BE2C (cell line): ENCODE measurements at regions not wholly inside any gene's neighbourhood (a gene's known extent, or its start where the extent isn't known, plus 50 kb on each side); places are given as distances from the start of the nearest gene placed in this dataset.

Experiments used
- DNase-seq: peaks from one replicate; pipeline ENCODE4 v3.0.0-alpha.2; 2020
- H3K27me3 ChIP-seq: fragments of 250-450 bp; sonication (Bioruptor Pico); 2 replicates; pipeline ENCODE4 v1.5.1; 2020; ENCODE audit warnings: mild to moderate bottlenecking
- H3K36me3 ChIP-seq: fragments of 250-450 bp; sonication (Bioruptor Pico); 2 replicates; pipeline ENCODE4 v1.5.1; 2020; ENCODE audit warnings: mild to moderate bottlenecking
- H3K4me1 ChIP-seq: fragments of 250-450 bp; sonication (Bioruptor Pico); 2 replicates; pipeline ENCODE4 v1.5.1; 2020
- H3K4me3 ChIP-seq: 2 replicates; pipeline ENCODE4 v1.5.1; 2011; ENCODE audit warnings: low read depth, low read length
- H3K9me3 ChIP-seq: fragments of 250-450 bp; sonication (Bioruptor Pico); 2 replicates; pipeline ENCODE4 v1.5.1; 2020
- CTCF ChIP-seq: IDR thresholded peaks from 2 replicates; pipeline ENCODE4 v1.5.1; 2012; ENCODE audit warnings: mild to moderate bottlenecking, low read depth, low read length

GRCh38 chr9:107148216-107148615, 134.9 kb upstream of the RAD23B start:
- H3K36me3 ChIP-seq = no peaks in the 10 kb centered on the region

GRCh38 chr9:107149756-107150155, 133.3 kb upstream of the RAD23B start:
- Histone ChIP-seq H3K27me3 (no peaks in the 10 kb centered on the region), H3K9me3 (no peaks in the 10 kb centered on the region), H3K36me3 (no peaks in the 10 kb centered on the region), H3K4me1 (peaks cover 5% of the 10 kb centered on the region; the same call in 1 of the 2 replicates), H3K4me3 (no peak overlapping the region)
- no peak for DNase-seq
- no peak for TF ChIP-seq CTCF

More at GRCh38 chr9:107148216-107148615, 134.9 kb upstream of the RAD23B start:
- DNase-seq = no peak
- H3K4me3 ChIP-seq = no peak overlapping the region
- H3K9me3 ChIP-seq = no peaks in the 10 kb centered on the region
- no peak for TF ChIP-seq CTCF
- H3K4me1 ChIP-seq = peaks cover 12% of the 10 kb centered on the region
- H3K27me3 ChIP-seq = no peaks in the 10 kb centered on the region

- no peaks in the 10 kb centered on the region for H3K4me1 ChIP-seq
- H3K4me3 ChIP-seq = no peak overlapping the region
- TF ChIP-seq CTCF = no peak
- H3K27me3 ChIP-seq = no peaks in the 10 kb centered on the region
- H3K36me3 ChIP-seq = no peaks in the 10 kb centered on the region
- no peak for DNase-seq
- no peaks in the 10 kb centered on the region for H3K9me3 ChIP-seq
These were observed 129.7 kb upstream of the RAD23B start for GRCh38 chr9:107153336-107153735.

- TF ChIP-seq CTCF = no peak
- H3K4me1 ChIP-seq = no peaks in the 10 kb centered on the region
- H3K36me3 ChIP-seq = no peaks in the 10 kb centered on the region
- H3K4me3 ChIP-seq = no peak overlapping the region
- no peaks in the 10 kb centered on the region for H3K9me3 ChIP-seq
- DNase-seq = no peak
- H3K27me3 ChIP-seq = no peaks in the 10 kb centered on the region
These were observed 128.8 kb upstream of the RAD23B start for GRCh38 chr9:107154291-107154690.

- H3K9me3 ChIP-seq = no peaks in the 10 kb centered on the region
- H3K4me3 ChIP-seq = no peak overlapping the region
- no peaks in the 10 kb centered on the region for H3K27me3 ChIP-seq
- no peaks in the 10 kb centered on the region for H3K36me3 ChIP-seq
- DNase-seq = no peak
- no peak for TF ChIP-seq CTCF
- no peaks in the 10 kb centered on the region for H3K4me1 ChIP-seq
These were observed 128.3 kb upstream of the RAD23B start for GRCh38 chr9:107154766-107155165.

GRCh38 chr9:107155244-107155817, 127.7 kb upstream of the RAD23B start:
- DNase-seq = no peak
- peak; percentile 38 for TF ChIP-seq CTCF
- no peaks in the 10 kb centered on the region for H3K27me3 ChIP-seq
- no peak overlapping the region for H3K4me3 ChIP-seq
- no peaks in the 10 kb centered on the region for H3K36me3 ChIP-seq
- H3K4me1 ChIP-seq = no peaks in the 10 kb centered on the region
- H3K9me3 ChIP-seq = no peaks in the 10 kb centered on the region
